ENCODE measurements at regions not wholly inside any gene's neighbourhood (a gene's known extent, or its start where the extent isn't known, plus 50 kb on each side); places are given as distances from the start of the nearest gene placed in this dataset.

GRCh38 chr19:32199501-32200040 is 145.8 kb upstream of the ZNF507 start:
- no peak for ATAC-seq (replicated peaks)
- Mint-ChIP-seq H3K4me1 (ENCODE audit: low read depth in 2 of 2) (peaks cover 10 to 12% of the 10 kb centered on the region in 2 donors), H3K4me3 (no peak overlapping the region), H3K27ac (no peak overlapping the region), H3K27me3 (peaks cover 0 to 55% of the 10 kb centered on the region in 2 donors), H3K36me3 (ENCODE audit: insufficient read depth) (no peaks in the 10 kb centered on the region), H3K9me3 (no peaks in the 10 kb centered on the region)
- DNase-seq: no peak

GRCh38 chr19:32200312-32201038 is 144.9 kb upstream of the ZNF507 start:
- ATAC-seq (replicated peaks) (no peak), DNase-seq (no peak)
- Mint-ChIP-seq H3K4me3 (no peak overlapping the region), H3K27me3 (peaks cover 0 to 54% of the 10 kb centered on the region in 2 donors), H3K36me3 (ENCODE audit: insufficient read depth) (no peaks in the 10 kb centered on the region), H3K27ac (no peak overlapping the region), H3K4me1 (ENCODE audit: low read depth in 2 of 2) (peaks cover 10 to 12% of the 10 kb centered on the region in 2 donors), H3K9me3 (no peaks in the 10 kb centered on the region)

GRCh38 chr19:32201211-32201610 is 144.2 kb upstream of the ZNF507 start:
- no peaks in the 10 kb centered on the region for H3K9me3 Mint-ChIP-seq
- peak overlapping the region in 1 of 2 donors; percentile 86 for H3K27ac Mint-ChIP-seq
- H3K4me1 Mint-ChIP-seq (ENCODE audit: low read depth in 2 of 2): peaks cover 10 to 12% of the 10 kb centered on the region in 2 donors
- peak overlapping the region; percentile 7 to 19 for H3K4me3 Mint-ChIP-seq
- H3K36me3 Mint-ChIP-seq (ENCODE audit: insufficient read depth): no peaks in the 10 kb centered on the region
- peaks cover 4 to 47% of the 10 kb centered on the region in 2 donors for H3K27me3 Mint-ChIP-seq
- ATAC-seq (replicated peaks): no peak
- DNase-seq: no peak

DNA sequence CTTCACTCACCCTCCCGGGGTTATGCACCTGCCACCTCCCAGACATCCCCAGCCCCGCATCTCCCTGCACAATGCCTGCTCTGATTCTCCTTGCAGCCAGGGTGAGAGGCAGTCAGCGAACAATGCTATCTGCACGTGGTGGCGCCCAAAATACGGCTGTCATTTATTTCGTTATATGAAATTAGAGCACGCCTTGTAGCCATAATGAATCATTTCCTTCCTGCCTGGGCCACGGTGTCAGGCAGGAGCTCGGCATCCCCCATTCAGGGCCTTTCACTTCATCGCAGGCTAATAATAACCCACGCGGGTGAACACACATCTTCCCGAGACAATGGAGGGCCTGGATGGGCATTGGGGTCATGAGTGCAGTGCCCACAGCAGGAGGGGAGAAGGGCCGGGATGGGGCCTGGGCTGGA is 143.8 kb upstream of the ZNF507 start:
- DNase-seq: no peak
- Mint-ChIP-seq H3K4me1 (ENCODE audit: low read depth in 2 of 2) (peaks cover 10 to 12% of the 10 kb centered on the region in 2 donors), H3K27me3 (peaks cover 7 to 42% of the 10 kb centered on the region in 2 donors), H3K9me3 (no peaks in the 10 kb centered on the region), H3K27ac (peak overlapping the region in 1 of 2 donors; percentile 86), H3K36me3 (ENCODE audit: insufficient read depth) (no peaks in the 10 kb centered on the region), H3K4me3 (peak overlapping the region in 1 of 2 donors; percentile 19)
- peak; percentile 51 for ATAC-seq (replicated peaks)

- H3K4me3 Mint-ChIP-seq: no peak overlapping the region
- peaks cover 12 to 41% of the 10 kb centered on the region in 2 donors for H3K27me3 Mint-ChIP-seq
- ATAC-seq (replicated peaks) (no peak), DNase-seq (no peak)
- no peaks in the 10 kb centered on the region for H3K9me3 Mint-ChIP-seq
- no peak overlapping the region for H3K27ac Mint-ChIP-seq
- no peaks in the 10 kb centered on the region for H3K36me3 Mint-ChIP-seq (ENCODE audit: insufficient read depth)
- H3K4me1 Mint-ChIP-seq (ENCODE audit: low read depth in 2 of 2): peaks cover 10 to 12% of the 10 kb centered on the region in 2 donors
These were observed 143.2 kb upstream of the ZNF507 start for GRCh38 chr19:32202244-32202643.

GRCh38 chr19:32203161-32203560 is 142.2 kb upstream of the ZNF507 start:
- DNase-seq (no peak), ATAC-seq (replicated peaks) (no peak)
- H3K27me3 Mint-ChIP-seq: peaks cover 22 to 41% of the 10 kb centered on the region in 2 donors
- no peaks in the 10 kb centered on the region for H3K9me3 Mint-ChIP-seq
- H3K4me3 Mint-ChIP-seq: no peak overlapping the region
- no peak overlapping the region for H3K27ac Mint-ChIP-seq
- H3K36me3 Mint-ChIP-seq (ENCODE audit: insufficient read depth): no peaks in the 10 kb centered on the region
- H3K4me1 Mint-ChIP-seq (ENCODE audit: low read depth in 2 of 2): peaks cover 10 to 12% of the 10 kb centered on the region in 2 donors

- ATAC-seq (replicated peaks) (no peak), DNase-seq (no peak)
- Mint-ChIP-seq H3K36me3 (ENCODE audit: insufficient read depth) (no peaks in the 10 kb centered on the region), H3K9me3 (peaks cover 2 to 8% of the 10 kb centered on the region in 2 donors), H3K27ac (no peak overlapping the region), H3K4me1 (ENCODE audit: low read depth in 2 of 2) (peaks cover 8% of the 10 kb centered on the region in 2 donors), H3K4me3 (no peak overlapping the region), H3K27me3 (peaks cover 30 to 36% of the 10 kb centered on the region in 2 donors)
These were observed 139.3 kb upstream of the ZNF507 start for GRCh38 chr19:32206065-32206464.

DNA sequence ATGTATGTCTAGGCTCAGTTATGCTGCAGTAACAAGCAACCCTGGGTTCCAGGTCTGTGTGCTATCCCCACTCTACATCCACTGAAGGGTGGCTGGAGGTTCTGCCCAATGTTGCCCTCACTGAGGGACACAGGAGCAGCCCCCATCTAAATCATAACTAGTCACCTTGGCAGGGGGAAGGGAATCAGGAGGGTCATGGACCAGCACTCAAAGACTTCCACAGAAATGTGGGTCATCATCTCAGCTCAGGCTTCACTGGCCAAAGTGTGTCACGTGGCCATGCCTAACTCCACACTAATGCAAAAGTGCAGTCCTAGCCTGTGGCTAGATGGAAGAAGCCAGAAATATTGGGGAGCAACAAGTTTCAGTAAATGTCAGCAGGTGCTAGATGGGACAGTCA is 137.3 kb upstream of the ZNF507 start:
- H3K27me3 Mint-ChIP-seq: peaks cover 32 to 35% of the 10 kb centered on the region in 2 donors
- H3K9me3 Mint-ChIP-seq: peaks cover 4 to 20% of the 10 kb centered on the region in 2 donors
- no peak overlapping the region for H3K27ac Mint-ChIP-seq
- DNase-seq: no peak
- H3K36me3 Mint-ChIP-seq (ENCODE audit: insufficient read depth): no peaks in the 10 kb centered on the region
- H3K4me3 Mint-ChIP-seq: no peak overlapping the region
- no peaks in the 10 kb centered on the region for H3K4me1 Mint-ChIP-seq (ENCODE audit: low read depth in 2 of 2)
- no peak for ATAC-seq (replicated peaks)

GRCh38 chr19:32219392-32219791 is 126.0 kb upstream of the ZNF507 start:
- Mint-ChIP-seq H3K36me3 (ENCODE audit: insufficient read depth) (peaks cover 3% of the 10 kb centered on the region), H3K4me3 (no peak overlapping the region), H3K27ac (no peak overlapping the region), H3K9me3 (no peaks in the 10 kb centered on the region), H3K4me1 (ENCODE audit: low read depth in 2 of 2) (peaks cover 0 to 1% of the 10 kb centered on the region in 2 donors), H3K27me3 (peaks cover 48 to 80% of the 10 kb centered on the region in 2 donors)
- ATAC-seq (replicated peaks) (no peak), DNase-seq (no peak)

DNA sequence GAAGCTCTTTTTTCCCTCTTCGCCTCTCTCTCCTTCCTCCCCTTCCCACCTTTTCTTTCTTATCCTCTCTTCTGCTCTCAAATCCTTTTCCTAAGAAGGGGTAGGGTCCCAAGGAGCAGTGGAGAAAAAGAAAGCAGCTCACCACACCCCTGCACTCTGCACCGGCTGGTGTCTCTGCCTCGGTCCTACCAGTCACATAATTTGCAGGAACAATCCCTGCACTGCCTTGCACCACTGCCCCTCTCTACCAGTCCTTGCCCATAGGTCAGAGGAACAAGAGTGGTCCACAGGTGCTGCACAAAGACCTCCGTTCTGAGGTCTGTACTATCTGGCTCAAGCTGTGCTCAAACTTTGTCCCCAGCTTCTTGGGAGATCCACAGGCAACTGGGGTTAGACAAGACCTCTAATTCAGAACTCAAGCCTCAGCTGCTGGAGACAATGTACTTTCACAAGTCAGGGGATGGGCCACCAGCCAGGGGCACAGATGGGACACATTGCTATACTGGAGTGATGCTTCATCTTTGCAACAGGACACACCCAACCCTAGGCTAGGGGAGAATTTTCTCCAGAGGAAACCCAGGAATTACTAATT is 125.4 kb upstream of the ZNF507 start:
- Mint-ChIP-seq H3K27me3 (peaks cover 53 to 86% of the 10 kb centered on the region in 2 donors), H3K9me3 (no peaks in the 10 kb centered on the region), H3K27ac (no peak overlapping the region), H3K36me3 (ENCODE audit: insufficient read depth) (peaks cover 3% of the 10 kb centered on the region), H3K4me1 (ENCODE audit: low read depth in 2 of 2) (peaks cover 2 to 4% of the 10 kb centered on the region in 2 donors), H3K4me3 (no peak overlapping the region)
- ATAC-seq (replicated peaks): no peak
- no peak for DNase-seq

- H3K27me3 Mint-ChIP-seq: peaks cover 55 to 90% of the 10 kb centered on the region in 2 donors
- H3K4me1 Mint-ChIP-seq (ENCODE audit: low read depth in 2 of 2): peaks cover 2 to 4% of the 10 kb centered on the region in 2 donors
- peaks cover 3% of the 10 kb centered on the region for H3K36me3 Mint-ChIP-seq (ENCODE audit: insufficient read depth)
- ATAC-seq (replicated peaks) (no peak), DNase-seq (no peak)
- no peaks in the 10 kb centered on the region for H3K9me3 Mint-ChIP-seq
- no peak overlapping the region for H3K27ac Mint-ChIP-seq
- no peak overlapping the region for H3K4me3 Mint-ChIP-seq
These were observed 124.5 kb upstream of the ZNF507 start for GRCh38 chr19:32220951-32221350.

- DNase-seq: no peak
- Mint-ChIP-seq H3K4me3 (no peak overlapping the region), H3K9me3 (no peaks in the 10 kb centered on the region), H3K27me3 (peaks cover 47 to 78% of the 10 kb centered on the region in 2 donors), H3K36me3 (ENCODE audit: insufficient read depth) (peaks cover 3% of the 10 kb centered on the region), H3K4me1 (ENCODE audit: low read depth in 2 of 2) (peaks cover 2 to 4% of the 10 kb centered on the region in 2 donors), H3K27ac (no peak overlapping the region)
- ATAC-seq (replicated peaks): no peak
These were observed 122.9 kb upstream of the ZNF507 start for GRCh38 chr19:32222556-32222955.

GRCh38 chr19:32223106-32223505 is 122.3 kb upstream of the ZNF507 start:
- Mint-ChIP-seq H3K9me3 (no peaks in the 10 kb centered on the region), H3K27me3 (peaks cover 42 to 78% of the 10 kb centered on the region in 2 donors), H3K4me1 (ENCODE audit: low read depth in 2 of 2) (peaks cover 2 to 4% of the 10 kb centered on the region in 2 donors), H3K27ac (no peak overlapping the region), H3K4me3 (no peak overlapping the region), H3K36me3 (ENCODE audit: insufficient read depth) (peaks cover 3% of the 10 kb centered on the region)
- ATAC-seq (replicated peaks): no peak
- DNase-seq: no peak

All from effector memory CD8-positive, alpha-beta T cell (primary cell).